ENCODE measurements at regions not wholly inside any gene's neighbourhood (a gene's known extent, or its start where the extent isn't known, plus 50 kb on each side); places are given as distances from the start of the nearest gene placed in this dataset.

DNA sequence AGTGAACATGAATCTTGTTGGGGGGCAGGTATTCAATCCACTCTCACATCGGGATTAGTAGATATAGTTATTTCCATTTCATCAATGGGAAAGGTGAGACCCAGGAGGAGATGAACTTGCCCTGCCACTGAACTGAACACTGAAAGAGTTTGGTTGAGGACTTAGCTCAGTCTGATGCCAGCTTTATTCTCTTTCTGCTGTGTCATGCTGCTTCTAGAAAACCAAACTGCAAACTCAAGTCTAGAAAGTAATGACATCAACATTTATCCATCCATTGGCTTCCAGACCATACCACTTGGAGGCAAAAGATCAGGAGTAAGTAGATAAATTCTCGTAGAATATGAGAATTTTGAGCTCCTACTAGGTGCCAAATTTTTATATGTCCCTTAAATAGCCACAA lies 288.0 kb upstream of the CTNNB1 start:
- Histone ChIP-seq H4K20me1 (ENCODE audit: insufficient read depth) (no peaks in the 10 kb centered on the region), H3K36me3 (ENCODE audit: insufficient read depth) (no peaks in the 10 kb centered on the region), H3K79me2 (ENCODE audit: insufficient read depth, low read depth) (no peaks in the 10 kb centered on the region), H2AFZ (ENCODE audit: low read depth) (no peak overlapping the region), H3K9ac (no peak overlapping the region), H3K4me3 (IDR thresholded peaks at IDR 0.05; ENCODE audit: insufficient read depth, low read depth, low read length) (no peak overlapping the region), H3K27ac (no peak overlapping the region), H3K27me3 (ENCODE audit: insufficient read depth, low read depth) (no peaks in the 10 kb centered on the region), H3K4me1 (ENCODE audit: low read depth, poor library complexity, severe bottlenecking) (no peaks in the 10 kb centered on the region), H3K4me2 (no peak overlapping the region)
- TF ChIP-seq, protein P1, sequence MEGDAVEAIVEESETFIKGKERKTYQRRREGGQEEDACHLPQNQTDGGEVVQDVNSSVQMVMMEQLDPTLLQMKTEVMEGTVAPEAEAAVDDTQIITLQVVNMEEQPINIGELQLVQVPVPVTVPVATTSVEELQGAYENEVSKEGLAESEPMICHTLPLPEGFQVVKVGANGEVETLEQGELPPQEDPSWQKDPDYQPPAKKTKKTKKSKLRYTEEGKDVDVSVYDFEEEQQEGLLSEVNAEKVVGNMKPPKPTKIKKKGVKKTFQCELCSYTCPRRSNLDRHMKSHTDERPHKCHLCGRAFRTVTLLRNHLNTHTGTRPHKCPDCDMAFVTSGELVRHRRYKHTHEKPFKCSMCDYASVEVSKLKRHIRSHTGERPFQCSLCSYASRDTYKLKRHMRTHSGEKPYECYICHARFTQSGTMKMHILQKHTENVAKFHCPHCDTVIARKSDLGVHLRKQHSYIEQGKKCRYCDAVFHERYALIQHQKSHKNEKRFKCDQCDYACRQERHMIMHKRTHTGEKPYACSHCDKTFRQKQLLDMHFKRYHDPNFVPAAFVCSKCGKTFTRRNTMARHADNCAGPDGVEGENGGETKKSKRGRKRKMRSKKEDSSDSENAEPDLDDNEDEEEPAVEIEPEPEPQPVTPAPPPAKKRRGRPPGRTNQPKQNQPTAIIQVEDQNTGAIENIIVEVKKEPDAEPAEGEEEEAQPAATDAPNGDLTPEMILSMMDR (conservative IDR thresholded peaks at IDR 0.05; ENCODE audit: low read depth, low read length), result no peak

DNA sequence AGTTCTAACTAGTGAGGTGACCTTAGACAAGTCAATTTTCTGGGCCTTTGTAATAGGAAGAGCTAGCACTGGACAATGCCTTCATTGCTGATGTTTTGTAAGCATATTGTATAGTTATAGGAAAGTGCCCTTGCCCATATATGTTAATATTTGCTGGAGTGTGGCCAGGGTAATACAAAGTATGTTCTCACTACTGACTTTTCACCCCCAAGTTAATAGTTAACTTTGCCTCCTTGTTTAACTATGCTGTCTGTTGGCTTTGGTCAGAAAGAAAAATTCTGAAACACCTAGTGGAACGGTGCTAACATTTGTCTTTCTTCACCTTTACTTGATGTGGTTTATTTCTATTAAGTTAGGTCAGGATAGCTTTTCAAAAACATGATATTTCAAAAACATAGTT lies 287.4 kb upstream of the CTNNB1 start:
- H2AFZ ChIP-seq (ENCODE audit: low read depth), result no peak overlapping the region
- H3K27ac ChIP-seq, result no peak overlapping the region
- H3K9ac ChIP-seq, result no peak overlapping the region
- H3K27me3 ChIP-seq (ENCODE audit: insufficient read depth, low read depth), result no peaks in the 10 kb centered on the region
- H3K4me2 ChIP-seq, result no peak overlapping the region
- H3K4me3 ChIP-seq (IDR thresholded peaks at IDR 0.05; ENCODE audit: insufficient read depth, low read depth, low read length), result no peak overlapping the region
- H3K36me3 ChIP-seq (ENCODE audit: insufficient read depth), result no peaks in the 10 kb centered on the region
- H3K4me1 ChIP-seq (ENCODE audit: low read depth, poor library complexity, severe bottlenecking), result no peaks in the 10 kb centered on the region
- no peaks in the 10 kb centered on the region for H4K20me1 ChIP-seq (ENCODE audit: insufficient read depth)
- TF ChIP-seq, protein P1 (conservative IDR thresholded peaks at IDR 0.05; ENCODE audit: low read depth, low read length), result no peak
- no peaks in the 10 kb centered on the region for H3K79me2 ChIP-seq (ENCODE audit: insufficient read depth, low read depth)

DNA sequence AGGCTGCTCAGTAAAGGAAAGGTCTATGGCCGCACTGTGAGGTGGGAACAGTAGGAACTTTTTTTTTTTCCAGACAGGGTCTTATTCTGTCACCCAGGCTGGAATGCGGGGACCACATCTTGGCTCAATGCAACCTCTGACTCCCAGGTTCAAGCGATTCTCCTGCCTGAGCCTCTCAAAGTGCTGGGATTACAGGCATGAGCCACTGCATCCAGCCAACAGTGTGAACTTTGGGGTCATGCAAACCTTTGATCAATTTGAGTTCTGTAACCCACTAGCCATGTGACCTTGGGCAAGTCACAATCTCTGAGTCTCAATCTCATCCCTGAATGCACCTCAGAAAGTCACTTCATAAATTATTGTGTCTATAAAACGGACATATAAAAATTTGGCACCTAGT lies 286.8 kb upstream of the CTNNB1 start:
- H3K36me3 ChIP-seq (ENCODE audit: insufficient read depth), result no peaks in the 10 kb centered on the region
- no peak overlapping the region for H3K9ac ChIP-seq
- no peak overlapping the region for H3K27ac ChIP-seq
- H2AFZ ChIP-seq (ENCODE audit: low read depth), result no peak overlapping the region
- no peaks in the 10 kb centered on the region for H4K20me1 ChIP-seq (ENCODE audit: insufficient read depth)
- TF ChIP-seq, protein P1 (conservative IDR thresholded peaks at IDR 0.05; ENCODE audit: low read depth, low read length), result no peak
- no peaks in the 10 kb centered on the region for H3K27me3 ChIP-seq (ENCODE audit: insufficient read depth, low read depth)
- no peaks in the 10 kb centered on the region for H3K79me2 ChIP-seq (ENCODE audit: insufficient read depth, low read depth)
- H3K4me3 ChIP-seq (IDR thresholded peaks at IDR 0.05; ENCODE audit: insufficient read depth, low read depth, low read length), result no peak overlapping the region
- no peak overlapping the region for H3K4me2 ChIP-seq
- H3K4me1 ChIP-seq (ENCODE audit: low read depth, poor library complexity, severe bottlenecking), result no peaks in the 10 kb centered on the region

- no peak overlapping the region for H3K4me2 ChIP-seq
- TF ChIP-seq, protein P1 (conservative IDR thresholded peaks at IDR 0.05; ENCODE audit: low read depth, low read length), result no peak
- no peak overlapping the region for H2AFZ ChIP-seq (ENCODE audit: low read depth)
- no peak overlapping the region for H3K27ac ChIP-seq
- no peaks in the 10 kb centered on the region for H3K27me3 ChIP-seq (ENCODE audit: insufficient read depth, low read depth)
- H3K4me3 ChIP-seq (IDR thresholded peaks at IDR 0.05; ENCODE audit: insufficient read depth, low read depth, low read length), result no peak overlapping the region
- no peaks in the 10 kb centered on the region for H3K4me1 ChIP-seq (ENCODE audit: low read depth, poor library complexity, severe bottlenecking)
- H3K9ac ChIP-seq, result no peak overlapping the region
- no peaks in the 10 kb centered on the region for H4K20me1 ChIP-seq (ENCODE audit: insufficient read depth)
- H3K79me2 ChIP-seq (ENCODE audit: insufficient read depth, low read depth), result no peaks in the 10 kb centered on the region
- no peaks in the 10 kb centered on the region for H3K36me3 ChIP-seq (ENCODE audit: insufficient read depth)
Measured at GRCh38 chr3:40913192-40913591, 286.1 kb upstream of the CTNNB1 start.

- TF ChIP-seq, protein P1 (conservative IDR thresholded peaks at IDR 0.05; ENCODE audit: low read depth, low read length), result no peak
- no peak overlapping the region for H3K4me3 ChIP-seq (IDR thresholded peaks at IDR 0.05; ENCODE audit: insufficient read depth, low read depth, low read length)
- no peak overlapping the region for H3K27ac ChIP-seq
- no peaks in the 10 kb centered on the region for H3K36me3 ChIP-seq (ENCODE audit: insufficient read depth)
- H2AFZ ChIP-seq (ENCODE audit: low read depth), result no peak overlapping the region
- H3K4me1 ChIP-seq (ENCODE audit: low read depth, poor library complexity, severe bottlenecking), result no peaks in the 10 kb centered on the region
- no peak overlapping the region for H3K9ac ChIP-seq
- no peaks in the 10 kb centered on the region for H3K27me3 ChIP-seq (ENCODE audit: insufficient read depth, low read depth)
- H4K20me1 ChIP-seq (ENCODE audit: insufficient read depth), result no peaks in the 10 kb centered on the region
- H3K79me2 ChIP-seq (ENCODE audit: insufficient read depth, low read depth), result no peaks in the 10 kb centered on the region
- H3K4me2 ChIP-seq, result no peak overlapping the region
Measured at GRCh38 chr3:40913641-40914040, 285.7 kb upstream of the CTNNB1 start.

All from KMS-11 (cell line).